ENCODE measurements at regions not wholly inside any gene's neighbourhood (a gene's known extent, or its start where the extent isn't known, plus 50 kb on each side); places are given as distances from the start of the nearest gene placed in this dataset.
A peak's percentile ranks its signal among the peaks of the same experiment; 100 is the strongest.
"Not testable (repeated sequence)": the region's sequence is repeated elsewhere in the genome, so short reads cannot be mapped to it uniquely, and the experiment has no call there.

GRCh38 chr9:39018107-39018506 lies 269.9 kb downstream of the CNTNAP3 start:
- H3K36me3 ChIP-seq (ENCODE audit: control insufficient read depth, insufficient read depth, low read length); DNase-seq (ENCODE audit: low read depth); H3K4me3 ChIP-seq (ENCODE audit: low read depth, low read length); FAIRE-seq; H3K27me3 ChIP-seq (ENCODE audit: control insufficient read depth, insufficient read depth, low read length): not testable (repeated sequence)

GRCh38 chr9:39015178-39015577 lies 272.8 kb downstream of the CNTNAP3 start:
- FAIRE-seq; H3K4me3 ChIP-seq (ENCODE audit: low read depth, low read length); H3K27me3 ChIP-seq (ENCODE audit: control insufficient read depth, insufficient read depth, low read length); H3K36me3 ChIP-seq (ENCODE audit: control insufficient read depth, insufficient read depth, low read length): not testable (repeated sequence)
- DNase-seq (ENCODE audit: low read depth) = peak; percentile 62

- H3K36me3 ChIP-seq (ENCODE audit: control insufficient read depth, insufficient read depth, low read length); H3K27me3 ChIP-seq (ENCODE audit: control insufficient read depth, insufficient read depth, low read length); DNase-seq (ENCODE audit: low read depth): not testable (repeated sequence)
Observed at GRCh38 chr9:39014805-39015123, 273.2 kb downstream of the CNTNAP3 start.

GRCh38 chr9:39014096-39014804 lies 273.7 kb downstream of the CNTNAP3 start:
- not testable (repeated sequence) for H3K4me3 ChIP-seq (ENCODE audit: low read depth, low read length); H3K27me3 ChIP-seq (ENCODE audit: control insufficient read depth, insufficient read depth, low read length); FAIRE-seq

More at GRCh38 chr9:39014805-39015123, 273.2 kb downstream of the CNTNAP3 start:
- not testable (repeated sequence) for H3K4me3 ChIP-seq (ENCODE audit: low read depth, low read length); FAIRE-seq

GRCh38 chr9:39009743-39010142 lies 278.2 kb downstream of the CNTNAP3 start:
- FAIRE-seq; H3K4me3 ChIP-seq (ENCODE audit: low read depth, low read length); H3K27me3 ChIP-seq (ENCODE audit: control insufficient read depth, insufficient read depth, low read length); H3K36me3 ChIP-seq (ENCODE audit: control insufficient read depth, insufficient read depth, low read length); DNase-seq (ENCODE audit: low read depth): not testable (repeated sequence)

More at GRCh38 chr9:39014096-39014804, 273.7 kb downstream of the CNTNAP3 start:
- not testable (repeated sequence) for H3K36me3 ChIP-seq (ENCODE audit: control insufficient read depth, insufficient read depth, low read length); DNase-seq (ENCODE audit: low read depth)

GRCh38 chr9:39009343-39009742 lies 278.6 kb downstream of the CNTNAP3 start:
- not testable (repeated sequence) for H3K36me3 ChIP-seq (ENCODE audit: control insufficient read depth, insufficient read depth, low read length); H3K4me3 ChIP-seq (ENCODE audit: low read depth, low read length); H3K27me3 ChIP-seq (ENCODE audit: control insufficient read depth, insufficient read depth, low read length); FAIRE-seq; DNase-seq (ENCODE audit: low read depth)

- not testable (repeated sequence) for FAIRE-seq; DNase-seq (ENCODE audit: low read depth); H3K27me3 ChIP-seq (ENCODE audit: control insufficient read depth, insufficient read depth, low read length)
Observed at GRCh38 chr9:39008907-39009306, 279.1 kb downstream of the CNTNAP3 start.

GRCh38 chr9:39005736-39006135 lies 282.2 kb downstream of the CNTNAP3 start:
- DNase-seq (ENCODE audit: low read depth) = peak; percentile 74
- H3K4me3 ChIP-seq (ENCODE audit: low read depth, low read length); FAIRE-seq: not testable (repeated sequence)

More at GRCh38 chr9:39008907-39009306, 279.1 kb downstream of the CNTNAP3 start:
- H3K36me3 ChIP-seq (ENCODE audit: control insufficient read depth, insufficient read depth, low read length); H3K4me3 ChIP-seq (ENCODE audit: low read depth, low read length): not testable (repeated sequence)

GRCh38 chr9:39001085-39001593 lies 281.2 kb upstream of the FAM240B start:
- H3K36me3 ChIP-seq (ENCODE audit: control insufficient read depth, insufficient read depth, low read length); H3K4me3 ChIP-seq (ENCODE audit: low read depth, low read length); FAIRE-seq; H3K27me3 ChIP-seq (ENCODE audit: control insufficient read depth, insufficient read depth, low read length): not testable (repeated sequence)
- DNase-seq (ENCODE audit: low read depth) = peak; percentile 51

More at GRCh38 chr9:39005736-39006135, 282.2 kb downstream of the CNTNAP3 start:
- not testable (repeated sequence) for H3K27me3 ChIP-seq (ENCODE audit: control insufficient read depth, insufficient read depth, low read length); H3K36me3 ChIP-seq (ENCODE audit: control insufficient read depth, insufficient read depth, low read length)

GRCh38 chr9:38999277-38999676 lies 279.3 kb upstream of the FAM240B start:
- FAIRE-seq; H3K27me3 ChIP-seq (ENCODE audit: control insufficient read depth, insufficient read depth, low read length); H3K4me3 ChIP-seq (ENCODE audit: low read depth, low read length); DNase-seq (ENCODE audit: low read depth); H3K36me3 ChIP-seq (ENCODE audit: control insufficient read depth, insufficient read depth, low read length): not testable (repeated sequence)

GRCh38 chr9:38993690-38994089 lies 273.8 kb upstream of the FAM240B start:
- not testable (repeated sequence) for H3K27me3 ChIP-seq (ENCODE audit: control insufficient read depth, insufficient read depth, low read length); FAIRE-seq; H3K4me3 ChIP-seq (ENCODE audit: low read depth, low read length); DNase-seq (ENCODE audit: low read depth); H3K36me3 ChIP-seq (ENCODE audit: control insufficient read depth, insufficient read depth, low read length)

GRCh38 chr9:38993156-38993555 lies 273.2 kb upstream of the FAM240B start:
- not testable (repeated sequence) for H3K36me3 ChIP-seq (ENCODE audit: control insufficient read depth, insufficient read depth, low read length); DNase-seq (ENCODE audit: low read depth); H3K4me3 ChIP-seq (ENCODE audit: low read depth, low read length); H3K27me3 ChIP-seq (ENCODE audit: control insufficient read depth, insufficient read depth, low read length); FAIRE-seq

- H3K4me3 ChIP-seq (ENCODE audit: low read depth, low read length); H3K36me3 ChIP-seq (ENCODE audit: control insufficient read depth, insufficient read depth, low read length); FAIRE-seq; DNase-seq (ENCODE audit: low read depth); H3K27me3 ChIP-seq (ENCODE audit: control insufficient read depth, insufficient read depth, low read length): not testable (repeated sequence)
Observed at GRCh38 chr9:38978734-38979133, 258.8 kb upstream of the FAM240B start.

- not testable (repeated sequence) for H3K4me3 ChIP-seq (ENCODE audit: low read depth, low read length); FAIRE-seq; DNase-seq (ENCODE audit: low read depth); H3K27me3 ChIP-seq (ENCODE audit: control insufficient read depth, insufficient read depth, low read length); H3K36me3 ChIP-seq (ENCODE audit: control insufficient read depth, insufficient read depth, low read length)
Observed at GRCh38 chr9:38969480-38969879, 249.5 kb upstream of the FAM240B start.

Measured in bronchial epithelial cell (primary cell).